HCT116 (cell line): ENCODE measurements at regions not wholly inside any gene's neighbourhood (a gene's known extent, or its start where the extent isn't known, plus 50 kb on each side); places are given as distances from the start of the nearest gene placed in this dataset.

Experiments
- ATAC-seq: fragments of 200-7000 bp; cut with Tn5 transposase; 2 replicates; pipeline ENCODE4 v1.9.1; 2020; ENCODE audit warnings: mild to moderate bottlenecking, moderate library complexity
- BruUV-seq: library from RNA; stranded (reverse); fragments of 400-500 nt; replicated peaks from 2 replicates; lab custom pipeline; 2021; lab: Mats Ljungman, UMichigan
- CTCF ChIA-PET: fragments of 300-600 bp; sonication (Branson Sonifier 250); formaldehyde crosslinking; loops from one replicate; lab custom pipeline; 2021; ENCODE audit warnings: antibody characterized with exemption; lab: Charles Lee
- POLR2A ChIA-PET: fragments of 300-600, 350-600 bp; sonication (Branson Sonifier 250); formaldehyde crosslinking; loops from one replicate; lab custom pipeline; 2021; ENCODE audit warnings: antibody characterized with exemption; lab: Charles Lee
- RAD21 ChIA-PET, 2 experiments: fragments of 300-600 bp; sonication (Branson Sonifier 250); formaldehyde crosslinking; loops; one replicate each; lab custom pipeline; 2023; ENCODE audit warnings: low total read pairs in 2 of 2; ENCODE audit not compliant: uncharacterized antibody in 2 of 2, unreplicated experiment in 2 of 2, low non-redundant PET in 1 of 2; lab: Charles Lee
- DNase-seq: peaks from one replicate; pipeline ENCODE4 v3.0.0-alpha.2; 2010; ENCODE audit warnings: low read depth, low spot score
- H2AFZ ChIP-seq: fragments of 200-600 bp; shearing (Covaris generic), sonication (generic); 2 replicates; pipeline ENCODE4 v1.6.1; 2017; ENCODE audit warnings: low read depth, mixed run types, mixed read lengths, antibody characterized with exemption, low read length; ENCODE audit not compliant: poor library complexity, severe bottlenecking
- H3K27ac ChIP-seq: 2 replicates; pipeline ENCODE4 v1.5.1; 2012; ENCODE audit warnings: low read depth, low read length
- H3K27me3 ChIP-seq: fragments of 200-600 bp; sonication (generic); 2 replicates; pipeline ENCODE4 v1.6.1; 2016; ENCODE audit warnings: mixed run types, low read length, mixed read lengths; ENCODE audit not compliant: insufficient read depth
- H3K36me3 ChIP-seq, 2 experiments: fragments of 200-500 bp in 1 of 2; fragments of 200-600 bp in 1 of 2; sonication (Bioruptor generic) in 1 of 2; sonication (generic) in 1 of 2; 2 replicates each; pipeline versions ENCODE4 v1.5.1 to v1.6.1; 2014 to 2016; ENCODE audit warnings: low read length in 2 of 2, inconsistent platforms in 1 of 2, mixed read lengths in 1 of 2, mixed run types in 1 of 2; ENCODE audit not compliant: insufficient read depth in 2 of 2, control insufficient read depth in 1 of 2
- H3K4me1 ChIP-seq, 2 experiments: fragments of 200-600 bp in 1 of 2; sonication (generic) in 1 of 2; 2 replicates each; pipeline versions ENCODE4 v1.5.1 to v1.6.1; 2012 to 2017; ENCODE audit warnings: low read length in 2 of 2, inconsistent platforms in 1 of 2, mild to moderate bottlenecking in 1 of 2, mixed read lengths in 1 of 2, mixed run types in 1 of 2, moderate library complexity in 1 of 2; ENCODE audit not compliant: insufficient read depth in 2 of 2, control insufficient read depth in 1 of 2
- H3K4me2 ChIP-seq: fragments of 200-600 bp; sonication (generic); 2 replicates; pipeline ENCODE4 v1.6.1; 2017; ENCODE audit warnings: mixed run types, low read length, mixed read lengths
- H3K4me3 ChIP-seq, 2 experiments: fragments of 200-600 bp in 1 of 2; sonication (generic) in 1 of 2; replicated peaks in 1 of 2; 2 replicates each; pipeline ENCODE4 v1.5.1; 2011 to 2016; ENCODE audit warnings: low read length in 2 of 2, control low read depth in 1 of 2, low read depth in 1 of 2, mild to moderate bottlenecking in 1 of 2, mixed read lengths in 1 of 2, mixed run types in 1 of 2
- H3K79me2 ChIP-seq: fragments of 200-600 bp; sonication (generic); 2 replicates; pipeline ENCODE4 v1.6.1; 2017; ENCODE audit warnings: mild to moderate bottlenecking, mixed run types, low read length, moderate library complexity, mixed read lengths; ENCODE audit not compliant: insufficient read depth
- H3K9ac ChIP-seq: fragments of 200-600 bp; sonication (generic); 2 replicates; pipeline ENCODE4 v1.6.1; 2016; ENCODE audit warnings: low read length, mixed read lengths
- H3K9me2 ChIP-seq: fragments of 200-600 bp; sonication (generic), shearing (Covaris generic); 2 replicates; pipeline ENCODE4 v1.6.1; 2017; ENCODE audit warnings: mixed run types, mild to moderate bottlenecking, moderate library complexity; ENCODE audit not compliant: insufficient read depth
- H3K9me3 ChIP-seq, 2 experiments: fragments of 200-500 bp in 1 of 2; fragments of 200-600 bp in 1 of 2; sonication (Bioruptor generic) in 1 of 2; sonication (generic) in 1 of 2; 2 replicates each; pipeline ENCODE4 v1.6.1; 2014 to 2017; ENCODE audit warnings: low read length in 2 of 2, mixed read lengths in 2 of 2, inconsistent platforms in 1 of 2, low read depth in 1 of 2, mild to moderate bottlenecking in 1 of 2, mixed run types in 1 of 2, moderate library complexity in 1 of 2; ENCODE audit not compliant: control insufficient read depth in 1 of 2, insufficient read depth in 1 of 2
- H4K20me1 ChIP-seq: fragments of 200-600 bp; sonication (generic), shearing (Covaris generic); 2 replicates; pipeline ENCODE4 v1.6.1; 2017; ENCODE audit warnings: mixed run types, mild to moderate bottlenecking, moderate library complexity; ENCODE audit not compliant: insufficient read depth
- CBX3 ChIP-seq: IDR thresholded peaks from 2 replicates; pipeline ENCODE4 v1.6.1; 2012; ENCODE audit warnings: low read depth
- CEBPB ChIP-seq: IDR thresholded peaks from 2 replicates; pipeline ENCODE4 v1.6.1; 2012; ENCODE audit warnings: low read depth
- EGR1 ChIP-seq: IDR thresholded peaks from 2 replicates; pipeline ENCODE4 v1.6.1; 2012; ENCODE audit warnings: low read depth
- ELF1 ChIP-seq: IDR thresholded peaks from 2 replicates; pipeline ENCODE4 v1.6.1; 2012; ENCODE audit warnings: low read depth, borderline replicate concordance
- EZH2 ChIP-seq: fragments of 200-600 bp; sonication (generic); IDR thresholded peaks from 2 replicates; pipeline ENCODE4 v1.6.1; 2017; ENCODE audit warnings: antibody characterized with exemption, mixed run types
- EZH2phosphoT487 ChIP-seq: fragments of 200-600 bp; IDR thresholded peaks from 2 replicates; pipeline ENCODE4 v1.6.1; 2018; ENCODE audit warnings: antibody characterized with exemption, borderline replicate concordance
- FOSL1 ChIP-seq: IDR thresholded peaks from 2 replicates; pipeline ENCODE4 v1.6.1; 2012; ENCODE audit warnings: low read depth
- JUND ChIP-seq: IDR thresholded peaks from 2 replicates; pipeline ENCODE4 v1.6.1; 2012
- POLR2AphosphoS5 ChIP-seq: IDR thresholded peaks from 2 replicates; pipeline ENCODE4 v1.6.1; 2011; ENCODE audit warnings: mild to moderate bottlenecking, low read depth, low read length, moderate library complexity
- SIN3A ChIP-seq: IDR thresholded peaks from 2 replicates; pipeline ENCODE4 v1.6.1; 2012; ENCODE audit warnings: low read depth
- SRF ChIP-seq: IDR thresholded peaks from 2 replicates; pipeline ENCODE4 v1.6.1; 2012; ENCODE audit warnings: low read depth
- TCF7L2 ChIP-seq: IDR thresholded peaks from 2 replicates; pipeline ENCODE4 v1.7.0; 2011; ENCODE audit warnings: borderline replicate concordance, inconsistent platforms; ENCODE audit not compliant: insufficient read depth, insufficient read length; ENCODE audit errors: extremely low read depth
- YY1 ChIP-seq: IDR thresholded peaks from 2 replicates; pipeline ENCODE4 v1.6.1; 2011; ENCODE audit warnings: low read length, low read depth, moderate library complexity, mild to moderate bottlenecking; ENCODE audit not compliant: insufficient replicate concordance; ENCODE audit errors: extremely low read depth
- ZNF274 ChIP-seq: fragments of 200-500 bp; sonication (Bioruptor generic); IDR thresholded peaks from 2 replicates; pipeline ENCODE4 v1.6.1; 2014; ENCODE audit warnings: mild to moderate bottlenecking, low read depth, low read length, inconsistent platforms
- intact Hi-C: fragments of 100-400 bp; cut with micrococcal nuclease; formaldehyde crosslinking; loops from 2 replicates; pipeline ENCODE4 v1.10.0; 2022
- TF ChIP-seq, protein P1 (sequence below): IDR thresholded peaks from 2 replicates; pipeline ENCODE4 v1.6.1; 2012
- TF ChIP-seq, protein P2 (sequence below): IDR thresholded peaks from 2 replicates; pipeline ENCODE4 v1.6.1; 2012
- TF ChIP-seq, protein P3 (sequence below), 3 experiments: fragments of 200-600 bp in 1 of 3; sonication (generic) in 1 of 3; IDR thresholded peaks in 2 of 3; conservative IDR thresholded peaks in 1 of 3; 2 replicates each; pipeline ENCODE4 v1.5.1; 2012 to 2017; ENCODE audit warnings: low read depth in 2 of 3, low read length in 2 of 3, antibody characterized with exemption in 1 of 3, borderline replicate concordance in 1 of 3, control low read depth in 1 of 3, mild to moderate bottlenecking in 1 of 3, mixed read lengths in 1 of 3, mixed run types in 1 of 3, moderate library complexity in 1 of 3; ENCODE audit not compliant: insufficient read depth in 1 of 3
- TF ChIP-seq, protein P4 (sequence below): IDR thresholded peaks from 2 replicates; pipeline ENCODE4 v1.6.1; 2011; ENCODE audit warnings: mild to moderate bottlenecking, low read length, moderate library complexity; ENCODE audit not compliant: insufficient replicate concordance; ENCODE audit errors: extremely low read depth
- TF ChIP-seq, protein P5 (sequence below): IDR thresholded peaks from 2 replicates; pipeline ENCODE4 v1.6.1; 2012; ENCODE audit warnings: low read depth

DNA sequence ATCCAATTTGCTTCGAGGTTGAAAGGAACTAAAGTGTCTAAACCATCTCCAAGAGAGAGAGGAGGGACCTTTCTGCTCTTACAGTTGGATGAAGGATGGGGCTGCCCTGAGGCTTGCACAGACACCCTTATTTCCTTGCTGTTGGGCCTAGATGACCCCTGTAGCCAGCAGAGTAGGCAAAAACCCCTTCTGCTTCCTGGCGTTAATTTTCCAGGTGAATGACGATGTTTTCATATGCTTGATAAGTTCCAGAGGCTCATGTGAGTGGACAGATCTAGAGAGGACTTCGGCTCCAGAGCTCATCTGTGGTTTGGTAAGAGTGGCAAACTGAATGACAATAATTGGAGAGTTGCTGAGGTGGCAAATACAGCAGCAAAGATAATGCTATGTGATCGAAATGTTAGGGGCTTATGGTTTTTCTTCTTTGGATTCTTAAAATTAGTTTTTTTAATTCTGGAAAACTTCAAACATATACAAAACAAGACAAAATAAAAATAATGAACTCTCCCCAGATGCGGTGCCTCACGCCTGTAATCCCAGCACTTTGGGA, 98.6 kb upstream of the MAP4K3 start:
- Histone ChIP-seq H3K4me1 (peaks cover 0 to 8% of the 10 kb centered on the region in 2 experiments; a peak in 2 of 4 replicates), H2AFZ (no peak overlapping the region), H3K27ac (no peak overlapping the region), H3K27me3 (no peaks in the 10 kb centered on the region), H3K4me3 (no peak overlapping the region), H4K20me1 (no peaks in the 10 kb centered on the region), H3K4me2 (no peak overlapping the region), H3K9me3 (no peaks in the 10 kb centered on the region), H3K9me2 (no peaks in the 10 kb centered on the region), H3K9ac (no peak overlapping the region), H3K36me3 (no peaks in the 10 kb centered on the region), H3K79me2 (no peaks in the 10 kb centered on the region)
- ATAC-seq (no peak), DNase-seq (no peak)
- ChIA-PET POLR2A (no interaction called here), CTCF (no interaction called here), RAD21 (no interaction called here)
- intact Hi-C loops, result no loop called here
- TF ChIP-seq CBX3, result no peak
- TF ChIP-seq, protein P1, sequence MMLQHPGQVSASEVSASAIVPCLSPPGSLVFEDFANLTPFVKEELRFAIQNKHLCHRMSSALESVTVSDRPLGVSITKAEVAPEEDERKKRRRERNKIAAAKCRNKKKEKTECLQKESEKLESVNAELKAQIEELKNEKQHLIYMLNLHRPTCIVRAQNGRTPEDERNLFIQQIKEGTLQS, result no peak
- no peak for TF ChIP-seq ZNF274
- TF ChIP-seq, protein P2, sequence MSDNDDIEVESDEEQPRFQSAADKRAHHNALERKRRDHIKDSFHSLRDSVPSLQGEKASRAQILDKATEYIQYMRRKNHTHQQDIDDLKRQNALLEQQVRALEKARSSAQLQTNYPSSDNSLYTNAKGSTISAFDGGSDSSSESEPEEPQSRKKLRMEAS, result no peak
- TF ChIP-seq, protein P3, sequence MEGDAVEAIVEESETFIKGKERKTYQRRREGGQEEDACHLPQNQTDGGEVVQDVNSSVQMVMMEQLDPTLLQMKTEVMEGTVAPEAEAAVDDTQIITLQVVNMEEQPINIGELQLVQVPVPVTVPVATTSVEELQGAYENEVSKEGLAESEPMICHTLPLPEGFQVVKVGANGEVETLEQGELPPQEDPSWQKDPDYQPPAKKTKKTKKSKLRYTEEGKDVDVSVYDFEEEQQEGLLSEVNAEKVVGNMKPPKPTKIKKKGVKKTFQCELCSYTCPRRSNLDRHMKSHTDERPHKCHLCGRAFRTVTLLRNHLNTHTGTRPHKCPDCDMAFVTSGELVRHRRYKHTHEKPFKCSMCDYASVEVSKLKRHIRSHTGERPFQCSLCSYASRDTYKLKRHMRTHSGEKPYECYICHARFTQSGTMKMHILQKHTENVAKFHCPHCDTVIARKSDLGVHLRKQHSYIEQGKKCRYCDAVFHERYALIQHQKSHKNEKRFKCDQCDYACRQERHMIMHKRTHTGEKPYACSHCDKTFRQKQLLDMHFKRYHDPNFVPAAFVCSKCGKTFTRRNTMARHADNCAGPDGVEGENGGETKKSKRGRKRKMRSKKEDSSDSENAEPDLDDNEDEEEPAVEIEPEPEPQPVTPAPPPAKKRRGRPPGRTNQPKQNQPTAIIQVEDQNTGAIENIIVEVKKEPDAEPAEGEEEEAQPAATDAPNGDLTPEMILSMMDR (IDR thresholded peaks at IDR 0.05 in 2 of 3, conservative IDR thresholded peaks at IDR 0.05 in 1 of 3; ENCODE audit: borderline replicate concordance in 1 of 3, insufficient read depth in 1 of 3, low read depth in 2 of 3, low read length in 2 of 3), result no peak
- TF ChIP-seq JUND, result no peak
- TF ChIP-seq FOSL1, result no peak
- TF ChIP-seq EGR1, result no peak
- no peak for TF ChIP-seq SRF
- TF ChIP-seq SIN3A, result no peak
- TF ChIP-seq EZH2phosphoT487, result no peak
- TF ChIP-seq ELF1, result no peak
- TF ChIP-seq POLR2AphosphoS5, result no peak
- no peak for TF ChIP-seq EZH2
- no peak for TF ChIP-seq YY1
- TF ChIP-seq, protein P4, sequence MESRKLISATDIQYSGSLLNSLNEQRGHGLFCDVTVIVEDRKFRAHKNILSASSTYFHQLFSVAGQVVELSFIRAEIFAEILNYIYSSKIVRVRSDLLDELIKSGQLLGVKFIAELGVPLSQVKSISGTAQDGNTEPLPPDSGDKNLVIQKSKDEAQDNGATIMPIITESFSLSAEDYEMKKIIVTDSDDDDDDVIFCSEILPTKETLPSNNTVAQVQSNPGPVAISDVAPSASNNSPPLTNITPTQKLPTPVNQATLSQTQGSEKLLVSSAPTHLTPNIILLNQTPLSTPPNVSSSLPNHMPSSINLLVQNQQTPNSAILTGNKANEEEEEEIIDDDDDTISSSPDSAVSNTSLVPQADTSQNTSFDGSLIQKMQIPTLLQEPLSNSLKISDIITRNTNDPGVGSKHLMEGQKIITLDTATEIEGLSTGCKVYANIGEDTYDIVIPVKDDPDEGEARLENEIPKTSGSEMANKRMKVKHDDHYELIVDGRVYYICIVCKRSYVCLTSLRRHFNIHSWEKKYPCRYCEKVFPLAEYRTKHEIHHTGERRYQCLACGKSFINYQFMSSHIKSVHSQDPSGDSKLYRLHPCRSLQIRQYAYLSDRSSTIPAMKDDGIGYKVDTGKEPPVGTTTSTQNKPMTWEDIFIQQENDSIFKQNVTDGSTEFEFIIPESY, result no peak
- TF ChIP-seq, protein P5, sequence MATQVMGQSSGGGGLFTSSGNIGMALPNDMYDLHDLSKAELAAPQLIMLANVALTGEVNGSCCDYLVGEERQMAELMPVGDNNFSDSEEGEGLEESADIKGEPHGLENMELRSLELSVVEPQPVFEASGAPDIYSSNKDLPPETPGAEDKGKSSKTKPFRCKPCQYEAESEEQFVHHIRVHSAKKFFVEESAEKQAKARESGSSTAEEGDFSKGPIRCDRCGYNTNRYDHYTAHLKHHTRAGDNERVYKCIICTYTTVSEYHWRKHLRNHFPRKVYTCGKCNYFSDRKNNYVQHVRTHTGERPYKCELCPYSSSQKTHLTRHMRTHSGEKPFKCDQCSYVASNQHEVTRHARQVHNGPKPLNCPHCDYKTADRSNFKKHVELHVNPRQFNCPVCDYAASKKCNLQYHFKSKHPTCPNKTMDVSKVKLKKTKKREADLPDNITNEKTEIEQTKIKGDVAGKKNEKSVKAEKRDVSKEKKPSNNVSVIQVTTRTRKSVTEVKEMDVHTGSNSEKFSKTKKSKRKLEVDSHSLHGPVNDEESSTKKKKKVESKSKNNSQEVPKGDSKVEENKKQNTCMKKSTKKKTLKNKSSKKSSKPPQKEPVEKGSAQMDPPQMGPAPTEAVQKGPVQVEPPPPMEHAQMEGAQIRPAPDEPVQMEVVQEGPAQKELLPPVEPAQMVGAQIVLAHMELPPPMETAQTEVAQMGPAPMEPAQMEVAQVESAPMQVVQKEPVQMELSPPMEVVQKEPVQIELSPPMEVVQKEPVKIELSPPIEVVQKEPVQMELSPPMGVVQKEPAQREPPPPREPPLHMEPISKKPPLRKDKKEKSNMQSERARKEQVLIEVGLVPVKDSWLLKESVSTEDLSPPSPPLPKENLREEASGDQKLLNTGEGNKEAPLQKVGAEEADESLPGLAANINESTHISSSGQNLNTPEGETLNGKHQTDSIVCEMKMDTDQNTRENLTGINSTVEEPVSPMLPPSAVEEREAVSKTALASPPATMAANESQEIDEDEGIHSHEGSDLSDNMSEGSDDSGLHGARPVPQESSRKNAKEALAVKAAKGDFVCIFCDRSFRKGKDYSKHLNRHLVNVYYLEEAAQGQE, result no peak
- TF ChIP-seq CEBPB, result no peak
- TF ChIP-seq TCF7L2, result no peak
- no TSS peak for BruUV-seq
